Activated CD4-positive, alpha-beta memory T cell treated with anti-CD3 and anti-CD28 coated beads, Interleukin-2, amount 10 ng/mL, durations not matched to agents 7 days and 5 days (primary cell): ENCODE measurements at regions not wholly inside any gene's neighbourhood (a gene's known extent, or its start where the extent isn't known, plus 50 kb on each side); places are given as distances from the start of the nearest gene placed in this dataset.

Source experiments
- CTCF ChIA-PET: fragments of 350-600 bp; sonication (Branson Sonifier 250); formaldehyde crosslinking; loops from one replicate; lab custom pipeline; 2021; ENCODE audit warnings: antibody characterized with exemption, inconsistent platforms; lab: Charles Lee
- POLR2A ChIA-PET: fragments of 350-600 bp; sonication (Branson Sonifier 250); formaldehyde crosslinking; loops from one replicate; lab custom pipeline; 2021; ENCODE audit warnings: antibody characterized with exemption; lab: Charles Lee
- DNase-seq: peaks from one replicate; pipeline ENCODE4 v3.0.0-alpha.2; 2020
- H3K27ac Mint-ChIP-seq: one replicate; pipeline ENCODE4 v1.8.0; 2021; ENCODE audit warnings: mild to moderate bottlenecking, mixed read lengths
- H3K27me3 Mint-ChIP-seq: one replicate; pipeline ENCODE4 v1.8.0; 2021; ENCODE audit warnings: mixed read lengths
- H3K36me3 Mint-ChIP-seq: one replicate; pipeline ENCODE4 v1.8.0; 2021; ENCODE audit warnings: low read depth, mixed read lengths
- H3K4me1 Mint-ChIP-seq: one replicate; pipeline ENCODE4 v1.8.0; 2021; ENCODE audit warnings: mixed read lengths
- H3K4me3 Mint-ChIP-seq: one replicate; pipeline ENCODE4 v1.8.0; 2021; ENCODE audit warnings: mild to moderate bottlenecking, mixed read lengths
- H3K9me3 Mint-ChIP-seq: one replicate; pipeline ENCODE4 v1.8.0; 2021; ENCODE audit warnings: mixed read lengths

GRCh38 chr18:78584459-78585022, 395.1 kb upstream of the SALL3 start:
- ChIA-PET POLR2A (no interaction called here), CTCF (no interaction called here)
- Mint-ChIP-seq H3K4me3 (no peak overlapping the region), H3K27ac (no peak overlapping the region), H3K4me1 (no peaks in the 10 kb centered on the region), H3K27me3 (no peaks in the 10 kb centered on the region), H3K9me3 (peaks cover 7% of the 10 kb centered on the region), H3K36me3 (no peaks in the 10 kb centered on the region)
- DNase-seq, result no peak

GRCh38 chr18:78586586-78586985, 393.0 kb upstream of the SALL3 start:
- H3K9me3 Mint-ChIP-seq, result peaks cover 5% of the 10 kb centered on the region
- ChIA-PET POLR2A (no interaction called here), CTCF (no interaction called here)
- H3K4me1 Mint-ChIP-seq, result no peaks in the 10 kb centered on the region
- no peaks in the 10 kb centered on the region for H3K36me3 Mint-ChIP-seq
- H3K4me3 Mint-ChIP-seq, result no peak overlapping the region
- no peak for DNase-seq
- no peak overlapping the region for H3K27ac Mint-ChIP-seq
- no peaks in the 10 kb centered on the region for H3K27me3 Mint-ChIP-seq

- POLR2A ChIA-PET, result no interaction called here
- CTCF ChIA-PET, result no interaction called here
These were observed 392.5 kb upstream of the SALL3 start for GRCh38 chr18:78587096-78587495.

GRCh38 chr18:78587626-78588600, 391.7 kb upstream of the SALL3 start:
- Mint-ChIP-seq H3K27ac (no peak overlapping the region), H3K36me3 (no peaks in the 10 kb centered on the region), H3K4me1 (no peaks in the 10 kb centered on the region), H3K27me3 (no peaks in the 10 kb centered on the region), H3K9me3 (no peaks in the 10 kb centered on the region), H3K4me3 (no peak overlapping the region)
- DNase-seq, result no peak
- POLR2A ChIA-PET, result no interaction called here
- CTCF ChIA-PET, result no interaction called here

More at GRCh38 chr18:78587096-78587495, 392.5 kb upstream of the SALL3 start:
- Mint-ChIP-seq H3K27ac (no peak overlapping the region), H3K9me3 (peaks cover under 1% of the 10 kb centered on the region), H3K27me3 (no peaks in the 10 kb centered on the region), H3K36me3 (no peaks in the 10 kb centered on the region), H3K4me3 (no peak overlapping the region), H3K4me1 (no peaks in the 10 kb centered on the region)
- DNase-seq, result no peak

- ChIA-PET POLR2A (no interaction called here), CTCF (no interaction called here)
- Mint-ChIP-seq H3K9me3 (no peaks in the 10 kb centered on the region), H3K4me1 (no peaks in the 10 kb centered on the region), H3K27ac (no peak overlapping the region), H3K27me3 (no peaks in the 10 kb centered on the region), H3K36me3 (no peaks in the 10 kb centered on the region), H3K4me3 (no peak overlapping the region)
- no peak for DNase-seq
These were observed 389.6 kb upstream of the SALL3 start for GRCh38 chr18:78589916-78590437.

- Mint-ChIP-seq H3K9me3 (no peaks in the 10 kb centered on the region), H3K4me1 (no peaks in the 10 kb centered on the region), H3K36me3 (no peaks in the 10 kb centered on the region), H3K27me3 (no peaks in the 10 kb centered on the region), H3K4me3 (no peak overlapping the region), H3K27ac (no peak overlapping the region)
- POLR2A ChIA-PET, result no interaction called here
- no peak for DNase-seq
- CTCF ChIA-PET, result no interaction called here
These were observed 384.2 kb upstream of the SALL3 start for GRCh38 chr18:78595453-78595852.

GRCh38 chr18:78595924-78596573, 383.6 kb upstream of the SALL3 start:
- Mint-ChIP-seq H3K9me3 (no peaks in the 10 kb centered on the region), H3K4me3 (no peak overlapping the region), H3K27ac (no peak overlapping the region), H3K36me3 (no peaks in the 10 kb centered on the region), H3K4me1 (no peaks in the 10 kb centered on the region), H3K27me3 (no peaks in the 10 kb centered on the region)
- POLR2A ChIA-PET, result no interaction called here
- DNase-seq, result no peak
- CTCF ChIA-PET, result no interaction called here

GRCh38 chr18:78596794-78597345, 382.7 kb upstream of the SALL3 start:
- Mint-ChIP-seq H3K4me1 (no peaks in the 10 kb centered on the region), H3K27me3 (no peaks in the 10 kb centered on the region), H3K9me3 (no peaks in the 10 kb centered on the region), H3K27ac (no peak overlapping the region), H3K36me3 (no peaks in the 10 kb centered on the region), H3K4me3 (no peak overlapping the region)
- CTCF ChIA-PET, result no interaction called here
- DNase-seq, result no peak
- POLR2A ChIA-PET, result no interaction called here

GRCh38 chr18:78601349-78601748, 378.3 kb upstream of the SALL3 start:
- Mint-ChIP-seq H3K36me3 (no peaks in the 10 kb centered on the region), H3K4me1 (no peaks in the 10 kb centered on the region), H3K4me3 (no peak overlapping the region), H3K9me3 (peaks cover 10% of the 10 kb centered on the region), H3K27me3 (no peaks in the 10 kb centered on the region), H3K27ac (no peak overlapping the region)
- no peak for DNase-seq
- ChIA-PET CTCF (interaction anchor here (0.6 kb wide), 1 partner anchor 165 kb away, joined by 3 read pairs; no protein-coding TSS in a partner anchor), POLR2A (no interaction called here)

- ChIA-PET POLR2A (no interaction called here), CTCF (no interaction called here)
- no peaks in the 10 kb centered on the region for H3K27me3 Mint-ChIP-seq
- DNase-seq, result no peak
- no peak overlapping the region for H3K27ac Mint-ChIP-seq
- H3K4me3 Mint-ChIP-seq, result no peak overlapping the region
- peaks cover 14% of the 10 kb centered on the region for H3K9me3 Mint-ChIP-seq
- H3K4me1 Mint-ChIP-seq, result no peaks in the 10 kb centered on the region
- H3K36me3 Mint-ChIP-seq, result peaks cover 2% of the 10 kb centered on the region
These were observed 377.7 kb upstream of the SALL3 start for GRCh38 chr18:78601923-78602322.

- peaks cover 4% of the 10 kb centered on the region for H3K36me3 Mint-ChIP-seq
- H3K4me1 Mint-ChIP-seq, result no peaks in the 10 kb centered on the region
- no peak for DNase-seq
- H3K27me3 Mint-ChIP-seq, result no peaks in the 10 kb centered on the region
- H3K9me3 Mint-ChIP-seq, result peaks cover 17% of the 10 kb centered on the region
- no peak overlapping the region for H3K27ac Mint-ChIP-seq
- CTCF ChIA-PET, result no interaction called here
- H3K4me3 Mint-ChIP-seq, result no peak overlapping the region
- POLR2A ChIA-PET, result no interaction called here
These were observed 377.2 kb upstream of the SALL3 start for GRCh38 chr18:78602430-78602829.

GRCh38 chr18:78603102-78603983, 376.3 kb upstream of the SALL3 start:
- H3K27me3 Mint-ChIP-seq, result no peaks in the 10 kb centered on the region
- DNase-seq, result no peak
- no peaks in the 10 kb centered on the region for H3K4me1 Mint-ChIP-seq
- no peak overlapping the region for H3K4me3 Mint-ChIP-seq
- ChIA-PET CTCF (no interaction called here), POLR2A (no interaction called here)
- peaks cover 4% of the 10 kb centered on the region for H3K36me3 Mint-ChIP-seq
- no peak overlapping the region for H3K27ac Mint-ChIP-seq
- H3K9me3 Mint-ChIP-seq, result peaks cover 19% of the 10 kb centered on the region
